ENCODE measurements at regions not wholly inside any gene's neighbourhood (a gene's known extent, or its start where the extent isn't known, plus 50 kb on each side); places are given as distances from the start of the nearest gene placed in this dataset.

GRCh38 chr12:62133440-62133839 lies 126.8 kb upstream of the USP15 start:
- TF ChIP-seq CTCF (IDR thresholded peaks at IDR 0.05), result no peak
- no peak for TF ChIP-seq POLR2A (IDR thresholded peaks at IDR 0.05)
